GM03348 (cell line): ENCODE measurements at regions not wholly inside any gene's neighbourhood (a gene's known extent, or its start where the extent isn't known, plus 50 kb on each side); places are given as distances from the start of the nearest gene placed in this dataset.
"Not testable (repeated sequence)": the region's sequence is repeated elsewhere in the genome, so short reads cannot be mapped to it uniquely, and the experiment has no call there.

ENCODE experiments used
- DNase-seq: peaks from one replicate; pipeline ENCODE4 v3.0.0; 2012; ENCODE audit warnings: low spot score

DNA sequence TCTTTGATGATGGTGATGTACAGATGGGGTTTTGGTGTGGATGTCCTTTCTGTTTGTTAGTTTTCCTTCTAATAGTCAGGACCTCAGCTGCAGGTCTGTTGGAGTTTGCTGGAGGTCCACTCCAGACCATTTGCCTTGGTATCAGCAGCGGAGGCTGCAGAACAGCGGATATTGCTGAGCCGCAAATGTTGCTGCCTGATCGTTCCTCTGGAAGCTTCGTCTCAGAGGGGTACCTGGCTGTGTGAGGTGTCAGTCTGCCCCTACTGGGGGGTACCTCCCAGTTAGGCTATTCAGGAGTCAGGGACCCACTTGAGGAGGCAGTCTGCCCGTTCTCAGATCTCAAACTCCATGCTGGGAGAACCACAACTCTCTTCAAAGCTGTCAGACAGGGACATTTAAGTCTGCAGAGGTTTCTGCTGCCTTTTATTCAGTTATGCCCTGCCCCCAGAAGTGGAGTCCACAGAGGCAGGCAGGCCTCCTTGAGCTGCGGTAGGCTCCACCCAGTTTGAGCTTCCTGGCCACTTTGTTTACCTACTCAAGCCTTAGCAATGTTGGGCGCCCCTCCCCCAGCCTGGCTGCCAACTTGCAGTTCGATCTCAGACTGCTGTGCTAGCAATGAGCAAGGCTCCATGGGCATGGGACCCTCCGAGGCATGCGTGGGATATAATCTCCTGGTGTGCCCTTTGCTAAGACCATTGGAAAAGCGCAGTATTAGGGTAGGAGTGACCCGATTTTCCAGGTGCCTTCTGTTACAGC is 264.5 kb downstream of the MATN1 start:
- DNase-seq, result not testable (repeated sequence)

DNA sequence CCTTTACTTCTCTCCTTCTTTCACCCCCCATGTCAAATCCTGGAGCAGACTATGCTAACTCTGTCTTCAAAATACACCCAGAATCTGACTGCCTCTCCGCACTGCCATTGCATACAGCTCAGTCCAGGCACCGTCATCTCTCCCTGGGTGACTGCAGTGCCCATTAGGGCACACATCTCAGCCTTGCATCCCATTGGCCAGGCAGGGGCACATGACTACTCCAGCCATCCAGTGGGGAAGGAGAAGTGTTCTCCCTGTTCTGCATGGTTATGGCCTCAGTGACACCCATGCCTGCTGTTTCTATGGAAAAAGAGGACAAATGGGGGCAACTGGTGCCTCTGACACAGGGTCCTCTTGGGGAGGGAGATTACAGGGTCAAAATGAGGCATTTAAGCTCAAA is 270.5 kb downstream of the MATN1 start:
- no peak for DNase-seq

GRCh38 chr1:30452170-30452569 is 271.2 kb downstream of the MATN1 start:
- no peak for DNase-seq

DNA sequence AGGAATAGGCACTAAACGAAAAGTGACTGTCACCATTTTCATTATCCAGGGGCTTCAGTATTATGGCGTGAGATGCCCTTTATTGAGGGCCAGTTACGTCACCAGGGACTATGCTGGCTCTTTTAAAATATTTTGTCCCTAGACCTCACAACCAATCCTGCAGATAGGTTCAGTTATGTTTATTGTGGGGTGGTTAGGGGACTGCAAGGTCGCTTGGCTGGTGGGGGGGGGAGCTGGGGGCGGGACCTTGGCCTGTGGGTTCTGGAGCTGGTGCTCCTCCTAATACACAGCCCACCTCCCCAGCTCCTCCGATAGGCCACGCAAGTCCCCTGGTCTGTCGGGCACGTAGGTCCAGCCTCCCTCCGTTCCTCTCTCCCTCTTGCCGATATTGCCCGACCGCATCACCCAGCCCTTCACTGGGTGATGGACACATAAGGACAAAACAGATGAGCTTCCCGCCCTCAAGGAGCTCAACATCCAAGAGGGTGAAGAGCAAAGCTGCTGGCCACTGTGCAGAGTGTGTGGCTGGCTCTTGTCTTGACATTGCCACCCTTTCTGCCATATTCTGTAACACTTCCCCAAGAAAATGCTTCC is 271.8 kb downstream of the MATN1 start:
- no peak for DNase-seq

GRCh38 chr1:30450818-30451233 is 272.6 kb downstream of the MATN1 start:
- no peak for DNase-seq

GRCh38 chr1:30450148-30450817 is 273.1 kb downstream of the MATN1 start:
- DNase-seq, result no peak

- DNase-seq, result no peak
Observed at GRCh38 chr1:30449428-30450147, 273.8 kb downstream of the MATN1 start.

GRCh38 chr1:30449003-30449402 is 274.4 kb downstream of the MATN1 start:
- peak; percentile 5 for DNase-seq

- peak; percentile 1 for DNase-seq
Observed at GRCh38 chr1:30447701-30448100, 275.7 kb downstream of the MATN1 start.

- peak; percentile 1 for DNase-seq
Observed at GRCh38 chr1:30447080-30447479, 276.3 kb downstream of the MATN1 start.

DNA sequence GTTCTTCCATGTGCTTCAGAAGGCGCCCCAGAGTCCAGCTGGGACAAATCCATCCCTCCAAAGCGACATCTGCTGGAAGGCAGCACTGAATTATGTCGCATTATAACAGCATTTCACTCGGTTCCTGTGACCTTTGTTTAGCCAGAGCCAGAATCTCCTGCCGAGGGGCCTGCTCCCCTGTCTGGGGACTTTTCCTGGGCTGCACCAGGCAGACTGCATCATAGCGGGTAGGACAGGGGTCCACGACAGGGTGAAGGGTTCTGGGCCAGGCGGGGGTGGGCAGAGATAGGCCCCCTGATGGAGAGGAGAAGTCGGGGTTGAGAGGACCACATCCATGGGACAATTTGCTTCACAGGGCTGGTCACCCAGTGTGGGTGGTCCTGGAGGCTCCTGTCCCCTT is 276.9 kb downstream of the MATN1 start:
- DNase-seq, result no peak

- peak; percentile 1 for DNase-seq
Observed at GRCh38 chr1:30446095-30446494, 277.3 kb downstream of the MATN1 start.

DNA sequence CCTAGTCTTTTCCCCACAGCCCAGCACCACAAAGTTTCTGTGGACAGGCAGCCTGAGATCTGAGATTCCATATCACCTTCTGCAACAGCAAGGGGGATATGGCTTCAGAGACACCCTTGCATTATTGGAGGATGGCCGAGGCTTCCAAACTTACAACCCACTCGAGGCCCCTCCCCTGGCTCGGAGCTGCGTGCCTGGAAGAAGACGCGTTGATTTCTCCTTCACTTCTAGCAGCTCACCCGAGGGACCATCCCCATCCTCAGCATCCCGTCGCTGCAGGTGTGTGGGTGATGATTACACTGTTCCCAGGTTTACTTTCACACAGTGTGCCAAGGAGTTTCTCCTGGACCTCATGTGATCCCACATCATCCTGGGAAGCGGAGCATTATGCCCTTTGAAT is 277.9 kb downstream of the MATN1 start:
- peak; percentile 1 for DNase-seq

- peak; percentile 4 for DNase-seq
Observed at GRCh38 chr1:30444850-30445249, 278.5 kb downstream of the MATN1 start.

DNA sequence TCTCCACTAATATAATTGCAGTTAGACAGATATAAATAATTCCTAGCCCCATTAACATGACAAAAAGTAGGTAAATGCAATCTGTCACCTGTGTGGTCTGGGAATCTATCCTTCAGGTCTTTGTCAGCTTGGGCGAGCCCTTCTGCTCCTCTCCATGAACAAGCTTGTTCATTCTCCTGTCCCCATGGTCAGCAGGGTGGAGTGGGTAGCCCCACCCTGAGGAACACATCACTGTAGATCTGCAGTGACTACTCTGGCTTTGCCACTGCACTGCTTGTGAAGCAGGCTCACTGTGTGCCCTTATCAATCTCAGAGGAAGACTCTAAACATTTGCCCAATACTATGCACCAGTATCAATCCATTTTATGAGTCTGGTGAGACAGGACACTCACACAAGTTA is 279.0 kb downstream of the MATN1 start:
- DNase-seq, result no peak

GRCh38 chr1:30438274-30438673 is 285.1 kb downstream of the MATN1 start:
- not testable (repeated sequence) for DNase-seq

GRCh38 chr1:30437059-30437576 is 286.3 kb downstream of the MATN1 start:
- DNase-seq, result no peak

- no peak for DNase-seq
Observed at GRCh38 chr1:30427545-30427944, 295.8 kb downstream of the MATN1 start.

- DNase-seq, result no peak
Observed at GRCh38 chr1:30425046-30425445, 298.3 kb downstream of the MATN1 start.

DNA sequence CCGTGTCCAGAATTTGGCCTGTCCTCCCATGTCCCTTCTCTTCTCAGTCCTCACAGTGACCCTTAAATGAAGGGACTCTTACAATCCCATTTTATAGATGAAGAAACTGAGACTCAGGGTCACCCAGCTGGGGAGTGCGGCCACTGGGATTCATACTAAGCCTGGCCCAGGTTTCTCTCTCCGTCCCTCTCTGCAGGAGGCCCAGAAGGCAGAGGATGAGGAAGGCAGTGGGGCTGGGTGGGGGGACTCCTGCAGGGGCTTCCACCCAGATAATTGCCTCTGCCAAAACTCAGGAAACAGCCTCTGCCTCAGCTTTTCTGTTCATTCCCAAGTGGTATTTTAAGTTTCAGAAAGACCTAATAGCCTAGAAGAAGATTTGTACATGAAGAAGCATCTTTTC is 299.8 kb downstream of the MATN1 start:
- DNase-seq, result no peak

DNA sequence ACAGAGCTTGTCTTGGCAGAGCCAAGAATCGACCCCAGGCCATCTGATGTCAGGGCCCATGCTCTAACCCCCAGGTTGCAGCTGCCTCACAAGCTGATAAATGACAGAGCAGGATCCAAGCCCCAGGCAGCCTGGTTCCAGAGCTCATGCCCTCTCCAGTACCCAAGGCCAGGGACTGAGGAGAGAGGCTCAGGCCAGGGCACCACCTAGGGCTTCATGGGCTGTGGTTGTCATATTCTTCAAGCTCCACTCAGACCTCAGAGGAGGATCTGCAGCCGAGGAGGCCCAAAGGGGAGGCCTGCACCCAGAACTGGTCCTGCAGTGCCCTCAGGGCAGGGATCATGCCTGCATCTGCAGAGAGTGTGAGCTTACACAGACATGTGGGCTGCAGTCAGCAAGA is 301.1 kb downstream of the MATN1 start:
- DNase-seq, result no peak

- peak; percentile 2 for DNase-seq
Observed at GRCh38 chr1:30420519-30421050, 302.8 kb downstream of the MATN1 start.
